Hindlimb muscle (tissue), 1 donor: ENCODE measurements at regions not wholly inside any gene's neighbourhood (a gene's known extent, or its start where the extent isn't known, plus 50 kb on each side); places are given as distances from the start of the nearest gene placed in this dataset.
"Not testable (repeated sequence)": the region's sequence is repeated elsewhere in the genome, so short reads cannot be mapped to it uniquely, and the experiment has no call there.

Experiments used
- DNase-seq: peaks from one replicate; pipeline ENCODE4 v3.0.0-alpha.2; 2013

GRCh38 chr16:13823501-13823900 lies 96.5 kb upstream of the ERCC4 start:
- no peak for DNase-seq

GRCh38 chr16:13829697-13830299 lies 90.2 kb upstream of the ERCC4 start:
- no peak for DNase-seq

GRCh38 chr16:13833515-13833914 lies 86.4 kb upstream of the ERCC4 start:
- DNase-seq, result no peak

DNA sequence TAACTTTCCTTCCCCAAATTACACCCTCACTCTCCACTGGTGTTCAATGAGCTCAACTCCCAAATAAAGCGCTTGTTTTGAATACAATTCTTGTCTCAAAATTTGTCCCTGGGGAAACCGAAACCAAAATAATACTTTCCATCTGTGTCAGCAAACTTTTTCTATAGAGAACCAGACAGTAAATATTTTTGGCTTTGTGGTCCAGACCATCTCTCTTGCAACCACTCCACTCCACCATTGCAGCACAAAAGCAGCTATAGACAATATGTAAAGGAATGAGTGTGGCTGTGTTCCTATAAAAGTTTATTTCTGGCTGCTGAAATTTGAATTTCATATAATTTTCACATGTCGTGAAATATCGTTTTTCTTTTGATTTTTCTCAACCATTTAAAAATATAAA lies 84.6 kb upstream of the ERCC4 start:
- DNase-seq, result no peak

GRCh38 chr16:13835935-13836730 lies 83.8 kb upstream of the ERCC4 start:
- no peak for DNase-seq

GRCh38 chr16:13838401-13839190 lies 81.4 kb upstream of the ERCC4 start:
- no peak for DNase-seq

- no peak for DNase-seq
Observed at GRCh38 chr16:13839577-13839976, 80.4 kb upstream of the ERCC4 start.

DNA sequence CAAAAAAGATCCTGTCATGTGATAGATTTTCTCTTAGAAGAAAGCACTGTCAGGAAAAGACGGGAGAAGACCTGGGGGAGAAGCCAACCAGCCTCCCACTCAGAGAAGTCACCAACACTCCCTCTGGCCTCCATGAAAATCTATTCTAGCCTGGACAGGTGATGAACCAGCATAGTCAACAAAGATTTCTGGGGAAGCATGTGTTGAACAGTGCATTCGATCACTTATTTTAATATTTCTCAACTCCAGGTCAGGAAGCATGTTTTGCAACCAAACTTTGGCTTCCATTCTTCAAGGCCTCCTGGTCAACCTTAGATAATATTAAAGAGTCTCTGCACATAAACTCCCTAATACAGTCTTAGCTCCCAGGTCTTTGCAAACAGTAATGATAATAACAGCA lies 74.7 kb upstream of the ERCC4 start:
- no peak for DNase-seq

- no peak for DNase-seq
Observed at GRCh38 chr16:13848795-13849194, 71.2 kb upstream of the ERCC4 start.

DNA sequence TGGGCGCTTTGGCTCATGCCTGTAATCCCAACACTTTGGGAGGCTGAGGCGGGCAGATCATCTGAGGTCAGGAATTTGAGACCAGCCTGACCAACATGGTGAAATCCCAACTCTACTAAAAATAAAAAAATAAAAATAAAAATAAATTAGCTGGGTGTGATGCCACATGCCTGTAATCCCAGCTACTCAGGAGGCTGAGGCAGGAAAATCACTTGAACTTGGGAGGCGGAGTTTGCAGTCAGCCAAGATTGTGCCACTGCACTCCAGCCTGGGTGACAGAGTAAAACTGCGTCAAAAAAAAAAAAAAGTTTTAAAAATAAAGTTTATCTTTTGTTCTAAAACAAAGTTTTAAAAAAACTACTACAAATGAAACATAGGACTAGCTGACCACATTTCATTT lies 69.8 kb upstream of the ERCC4 start:
- DNase-seq, result not testable (repeated sequence)

DNA sequence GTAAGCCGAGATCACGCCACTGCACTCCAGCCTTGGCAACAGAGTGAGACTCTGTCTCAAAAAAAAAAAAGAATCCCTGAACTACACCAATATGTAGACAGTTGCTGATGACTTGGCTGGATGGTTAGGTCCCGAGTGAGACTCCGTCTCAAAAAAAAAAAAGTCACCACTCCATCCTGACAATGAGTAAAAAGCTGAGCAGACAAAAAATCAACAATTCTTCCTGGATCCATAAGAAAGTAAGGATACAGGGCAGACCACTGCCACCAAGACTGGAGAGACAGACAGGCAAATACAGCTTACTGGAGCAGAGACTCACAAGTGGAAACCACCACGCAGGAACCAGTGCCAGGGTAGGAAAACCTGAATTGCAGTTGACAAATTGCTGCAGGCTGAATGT lies 67.1 kb upstream of the ERCC4 start:
- no peak for DNase-seq

DNA sequence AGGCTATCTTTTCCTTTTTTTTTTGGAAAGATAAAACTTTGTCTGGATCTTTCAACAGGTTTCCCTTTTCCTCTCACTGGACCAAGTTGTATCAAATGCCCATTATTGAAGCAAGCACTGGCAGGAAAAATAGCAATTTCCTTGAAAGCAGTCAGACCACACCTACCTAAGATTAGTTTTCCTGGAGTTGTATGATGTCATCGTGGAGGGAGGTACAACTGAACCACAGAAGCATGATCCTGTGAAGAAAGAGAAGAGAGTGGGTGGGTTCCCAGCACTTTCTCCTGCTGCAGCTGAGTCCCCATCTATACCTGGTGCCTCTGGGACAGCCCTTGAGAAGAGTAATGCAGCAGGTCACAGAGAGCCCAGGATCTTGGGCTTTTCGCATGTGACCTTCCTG lies 63.6 kb upstream of the ERCC4 start:
- DNase-seq, result no peak

GRCh38 chr16:13856811-13857511 lies 63.0 kb upstream of the ERCC4 start:
- DNase-seq, result no peak

- no peak for DNase-seq
Observed at GRCh38 chr16:13858873-13859580, 60.9 kb upstream of the ERCC4 start.

DNA sequence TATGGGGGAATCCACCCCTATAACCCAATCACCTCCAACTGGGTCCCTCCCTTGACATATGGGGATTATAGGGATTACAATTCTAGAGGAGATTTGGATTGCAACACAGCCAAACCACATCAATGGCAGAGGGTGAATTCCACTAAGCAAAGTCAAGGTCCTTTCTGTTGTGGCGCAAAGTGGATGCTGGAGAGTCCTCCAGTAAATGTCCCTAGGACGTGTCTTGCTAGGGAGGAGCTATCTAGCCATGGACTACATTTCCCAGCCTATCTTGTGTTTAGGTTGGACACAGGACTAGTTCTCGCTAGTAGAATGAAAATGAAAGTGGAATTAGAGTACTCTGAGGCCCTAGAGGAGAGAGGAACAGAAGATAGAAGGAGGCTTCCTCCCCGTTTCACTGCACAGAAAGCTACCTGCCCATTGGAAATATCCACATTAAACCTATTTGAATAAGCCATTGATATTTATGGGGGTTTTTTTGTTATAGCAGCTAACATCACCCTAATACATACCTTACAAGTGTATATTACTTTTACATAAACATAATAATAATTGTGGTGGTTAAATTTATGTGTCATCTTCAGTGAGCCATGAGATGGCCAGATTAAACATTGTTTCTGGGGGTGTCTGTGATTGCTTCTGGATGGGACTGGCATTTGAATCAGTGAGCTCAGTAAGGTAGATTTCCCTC lies 56.7 kb upstream of the ERCC4 start:
- DNase-seq, result no peak

GRCh38 chr16:13864689-13865088 lies 55.3 kb upstream of the ERCC4 start:
- no peak for DNase-seq

GRCh38 chr16:13866073-13866472 lies 53.9 kb upstream of the ERCC4 start:
- peak; percentile 15 for DNase-seq
